Right ventricle myocardium inferior (tissue), 1 donor: ENCODE measurements at regions not wholly inside any gene's neighbourhood (a gene's known extent, or its start where the extent isn't known, plus 50 kb on each side); places are given as distances from the start of the nearest gene placed in this dataset.

Experiments
- ATAC-seq: fragments of 200-7000 bp; cut with Tn5 transposase; one replicate; pipeline ENCODE4 v1.9.1; 2020; ENCODE audit warnings: mild to moderate bottlenecking, moderate library complexity
- DNase-seq: peaks from one replicate; pipeline ENCODE4 v3.0.0; 2021; ENCODE audit errors: missing footprints
- intact Hi-C: fragments of 100-400 bp; cut with DNase I; formaldehyde crosslinking; loops from one replicate; pipeline ENCODE4 v1.11.0; 2022
- donor health status: DM: no; HTN: yes; CAD: no; lungs with severe emphysema.

DNA sequence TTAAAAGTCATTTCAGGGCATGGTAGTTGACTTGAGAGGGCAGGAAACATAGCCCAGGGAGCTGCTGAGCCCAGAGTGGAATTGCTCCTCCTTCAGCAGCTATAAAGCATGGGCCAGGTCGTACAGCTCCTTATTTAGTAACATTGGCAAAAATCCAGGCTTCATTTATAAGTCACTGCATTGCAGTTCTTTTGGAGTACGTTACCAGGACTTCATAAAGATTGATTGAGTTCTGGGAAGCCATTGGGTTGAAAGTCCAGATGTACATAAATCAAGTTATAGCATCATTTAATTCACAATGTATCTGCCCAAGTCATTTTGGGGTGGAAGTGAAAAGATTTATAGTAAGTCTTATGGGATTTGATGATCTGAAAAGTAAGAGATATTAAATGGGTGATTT is 53.0 kb upstream of the ANKEF1 start:
- ATAC-seq = no peak
- intact Hi-C loops = no loop called here

DNA sequence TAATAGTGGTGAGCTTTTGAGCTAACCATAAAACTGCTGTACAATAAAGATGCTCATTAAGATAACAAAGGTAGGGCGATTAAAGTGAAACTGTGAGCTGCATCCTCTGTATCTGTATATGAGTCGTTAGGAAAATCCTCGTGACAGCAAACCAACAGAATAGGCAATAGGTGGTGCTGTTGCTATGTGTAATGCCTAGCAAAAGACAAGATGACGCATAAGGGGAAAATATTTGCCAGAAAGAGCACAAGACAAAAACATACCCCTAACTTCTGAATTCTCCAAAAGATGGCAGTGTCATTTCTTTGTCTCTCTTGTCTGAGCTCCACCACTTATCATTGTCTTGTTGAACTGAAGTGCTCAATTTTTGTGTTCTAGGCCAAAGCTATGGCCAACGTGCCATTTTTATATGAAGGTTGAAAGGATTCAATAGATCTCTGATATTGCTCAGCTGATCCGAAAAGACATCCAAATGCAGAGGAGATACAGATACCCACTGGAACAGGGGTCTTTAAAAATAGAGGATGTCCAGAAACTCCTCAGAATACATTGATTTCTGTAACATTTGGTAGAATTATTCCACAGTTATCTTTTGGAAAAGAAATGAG is 56.3 kb upstream of the ANKEF1 start:
- peak; percentile 79 for ATAC-seq
- intact Hi-C loops = loop anchor here (2.0 to 5.0 kb wide), 2 partner anchors 112 to 449 kb away; no protein-coding TSS in a partner anchor

More for the DNA sequence above, 53.0 kb upstream of the ANKEF1 start:
- no peak for DNase-seq

DNA sequence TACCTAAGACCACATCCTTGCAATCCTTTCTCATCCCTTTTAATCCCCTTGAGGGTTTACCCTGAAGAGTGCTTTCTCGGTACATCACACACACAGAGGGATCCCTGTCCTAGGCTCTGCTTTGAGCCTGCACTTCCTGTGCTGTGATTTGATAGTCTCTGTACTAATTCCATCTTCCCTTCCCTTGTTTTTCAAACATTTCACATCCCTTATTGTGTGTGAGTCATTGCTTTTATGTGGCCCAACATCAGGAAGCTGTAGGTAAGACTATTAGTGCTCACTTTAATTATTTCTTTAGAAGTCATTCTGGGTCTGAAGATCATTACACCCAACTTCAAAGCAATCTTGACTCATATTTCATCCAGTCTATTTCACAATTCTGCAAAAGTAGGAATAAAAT is 57.2 kb upstream of the ANKEF1 start:
- intact Hi-C loops = loop anchor here (2.0 to 5.0 kb wide), 2 partner anchors 113 to 450 kb away; no protein-coding TSS in a partner anchor
- ATAC-seq = no peak
- no peak for DNase-seq

More for the DNA sequence above, 56.3 kb upstream of the ANKEF1 start:
- DNase-seq = no peak

DNA sequence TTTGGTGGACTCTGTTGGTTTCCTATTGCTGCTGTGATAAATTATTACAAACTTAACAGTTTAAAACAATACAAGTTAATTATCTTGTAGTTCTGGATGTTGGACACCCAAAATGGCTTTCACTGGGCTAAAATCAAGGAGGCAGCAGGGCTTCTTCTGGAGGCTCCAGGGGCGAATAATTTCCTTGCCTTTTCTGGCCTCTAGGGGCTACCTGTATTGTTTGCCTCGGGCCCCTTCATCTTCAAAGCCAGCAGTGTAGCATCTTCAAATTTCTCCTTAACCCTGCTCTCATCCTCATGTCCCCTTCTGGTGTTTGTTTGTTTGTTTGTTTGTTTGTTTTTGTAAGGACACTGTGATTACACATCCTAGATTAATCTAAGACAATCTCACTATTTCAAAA is 60.5 kb upstream of the ANKEF1 start:
- intact Hi-C loops = no loop called here
- ATAC-seq = no peak
- no peak for DNase-seq

DNA sequence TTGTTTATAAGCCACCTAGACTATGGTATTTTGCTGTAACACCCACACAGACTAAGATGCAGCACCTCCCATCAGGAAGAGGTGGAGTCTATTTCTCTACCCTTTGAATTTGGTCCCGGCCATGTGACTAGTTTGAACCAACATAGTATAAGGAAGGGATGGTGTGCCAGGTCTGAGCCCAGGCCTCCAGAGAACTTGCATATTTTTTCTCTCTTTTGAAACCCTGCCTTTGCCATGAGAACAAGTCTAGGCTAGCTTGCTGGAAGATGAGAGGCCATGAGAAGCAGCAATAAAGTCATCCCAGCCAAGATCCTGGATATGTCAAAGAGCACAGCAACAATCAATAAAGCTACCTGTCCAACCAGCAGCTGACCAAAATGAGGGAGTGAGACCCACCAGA is 63.0 kb upstream of the ANKEF1 start:
- ATAC-seq (no peak), DNase-seq (no peak)
- intact Hi-C loops = no loop called here

DNA sequence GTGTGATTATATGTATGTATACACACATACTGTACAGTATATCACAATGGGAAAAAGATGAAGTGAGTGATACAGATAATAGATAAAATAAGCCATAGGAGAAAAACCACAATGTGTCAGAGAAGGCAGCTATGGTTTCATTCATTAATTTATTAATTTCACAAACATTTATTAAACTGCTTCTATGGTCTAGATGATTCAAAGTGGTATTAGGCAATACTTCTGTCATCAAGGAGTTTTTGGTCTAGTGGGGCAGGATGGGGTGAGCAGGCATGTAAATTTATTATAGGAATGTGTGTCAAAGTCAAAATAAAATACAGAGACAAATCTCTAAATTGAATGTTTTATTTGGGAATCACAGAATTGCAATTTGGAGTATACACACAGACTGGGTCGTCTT is 65.2 kb upstream of the ANKEF1 start:
- intact Hi-C loops = no loop called here
- no peak for ATAC-seq
- DNase-seq = no peak

DNA sequence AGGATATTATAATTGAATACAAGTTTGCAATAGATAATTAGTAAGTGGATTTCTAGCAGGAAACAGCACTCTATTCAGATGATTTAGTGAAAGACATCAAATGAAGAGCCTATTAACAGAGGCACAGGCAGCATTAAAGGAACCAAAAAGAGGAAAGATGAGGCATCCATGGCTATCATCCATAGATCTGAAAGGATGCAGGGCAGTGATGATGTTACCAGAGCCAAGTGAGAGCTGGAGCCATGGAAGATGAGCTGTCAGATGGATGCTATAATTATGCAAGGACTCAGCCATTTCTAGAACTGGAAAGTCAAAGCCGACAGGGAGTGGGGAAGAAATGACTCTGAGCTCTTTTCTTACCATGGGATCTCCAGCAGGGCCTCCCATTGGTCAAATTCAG is 66.8 kb upstream of the ANKEF1 start:
- no peak for DNase-seq
- ATAC-seq = no peak
- intact Hi-C loops = no loop called here

DNA sequence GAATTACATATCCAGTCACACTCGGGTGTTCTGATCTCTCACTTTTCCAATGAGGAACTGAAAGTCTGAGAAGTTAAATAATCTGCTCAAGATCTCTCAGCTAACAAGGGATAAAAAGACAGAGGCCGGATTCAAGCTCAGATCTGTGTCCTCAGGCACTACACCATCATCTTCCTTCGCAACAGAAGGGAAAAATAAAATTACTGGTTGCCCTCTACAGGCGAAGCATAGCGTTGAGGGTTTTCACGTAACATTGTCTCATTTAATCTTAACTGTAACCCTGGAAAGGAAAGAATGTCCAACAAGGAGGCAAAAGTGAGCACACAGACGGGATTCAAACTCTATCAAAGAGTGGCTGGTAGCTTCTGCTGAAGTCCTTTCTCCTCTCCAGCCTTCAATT is 67.8 kb upstream of the ANKEF1 start:
- DNase-seq (no peak), ATAC-seq (no peak)
- intact Hi-C loops = no loop called here

DNA sequence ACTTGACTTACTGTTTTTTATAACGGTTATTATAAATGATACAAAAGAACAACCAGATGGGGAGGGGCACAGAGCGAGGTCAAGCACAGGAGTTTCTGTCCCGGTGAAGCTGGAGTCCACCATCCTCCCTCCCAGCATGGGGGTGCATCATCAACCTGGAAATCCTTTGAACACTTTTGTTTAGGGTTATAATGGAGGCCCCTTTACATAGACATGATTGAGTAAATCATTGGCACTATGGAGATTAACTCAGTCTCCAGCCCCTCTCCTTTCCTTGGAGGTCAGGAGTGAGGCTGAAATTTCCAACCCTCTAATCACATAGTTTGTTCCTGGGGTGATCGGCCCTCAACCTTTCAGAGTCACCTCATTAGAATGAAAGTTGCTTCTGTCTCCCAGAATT is 71.8 kb upstream of the ANKEF1 start:
- ATAC-seq = no peak
- DNase-seq = no peak
- intact Hi-C loops = no loop called here

DNA sequence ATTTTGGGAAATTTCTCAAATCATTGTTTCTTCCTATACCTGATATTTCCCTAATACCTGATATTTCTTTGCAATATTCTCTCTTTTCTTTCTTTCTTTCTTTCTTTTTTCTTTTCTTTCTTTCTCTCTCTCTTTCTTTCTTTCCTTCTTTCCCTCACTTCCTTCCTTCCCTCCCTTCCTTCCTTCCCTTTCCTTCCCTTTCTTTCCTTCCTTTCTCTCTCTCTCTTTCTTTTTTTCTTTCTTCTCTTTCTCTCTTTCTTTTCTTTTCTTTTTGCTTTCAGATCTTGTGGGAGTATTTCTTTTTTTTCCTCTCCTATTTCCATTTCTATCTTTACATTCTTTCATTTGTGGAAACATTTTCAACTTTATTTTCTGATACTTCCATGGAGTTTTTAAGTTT is 76.1 kb upstream of the ANKEF1 start:
- ATAC-seq (no peak), DNase-seq (no peak)
- intact Hi-C loops = no loop called here

DNA sequence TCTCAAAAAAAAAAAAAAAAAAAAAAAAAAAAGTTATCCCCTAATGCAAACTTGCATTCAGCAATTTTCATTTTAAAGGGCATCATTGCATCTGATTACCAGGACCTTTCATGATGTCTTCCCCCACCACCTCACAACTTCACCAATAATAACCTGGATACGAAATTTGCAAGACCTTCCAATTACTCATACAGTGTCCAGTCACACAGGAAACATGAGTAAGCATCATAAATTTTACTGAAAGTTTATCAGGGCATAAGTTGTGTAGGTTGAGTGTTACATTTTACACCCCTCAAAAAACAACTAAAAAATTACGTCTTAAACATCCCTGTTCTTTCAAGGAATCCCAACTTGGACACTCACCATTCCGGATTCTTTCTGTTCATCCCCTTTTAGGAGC is 79.1 kb upstream of the ANKEF1 start:
- intact Hi-C loops = no loop called here
- DNase-seq = no peak
- no peak for ATAC-seq

DNA sequence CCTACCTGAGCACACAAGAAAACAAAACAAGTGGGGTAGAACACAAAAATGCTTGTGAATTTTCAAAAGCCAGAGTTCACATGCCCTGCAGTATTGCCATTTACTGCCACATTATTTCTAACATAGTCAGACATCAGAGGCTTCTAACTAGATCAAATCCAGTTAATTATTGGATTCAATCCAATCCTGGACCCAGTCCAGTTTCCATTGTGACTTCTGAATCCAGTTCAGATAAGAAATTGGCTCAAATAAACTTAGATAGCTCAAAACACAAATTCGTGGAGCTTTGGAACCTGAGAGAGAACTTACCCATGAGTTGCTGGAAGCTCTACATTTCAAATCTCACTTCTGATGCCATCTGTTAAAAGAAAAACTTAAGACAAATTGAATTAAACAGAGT is 85.2 kb upstream of the ANKEF1 start:
- no peak for ATAC-seq
- no peak for DNase-seq

DNA sequence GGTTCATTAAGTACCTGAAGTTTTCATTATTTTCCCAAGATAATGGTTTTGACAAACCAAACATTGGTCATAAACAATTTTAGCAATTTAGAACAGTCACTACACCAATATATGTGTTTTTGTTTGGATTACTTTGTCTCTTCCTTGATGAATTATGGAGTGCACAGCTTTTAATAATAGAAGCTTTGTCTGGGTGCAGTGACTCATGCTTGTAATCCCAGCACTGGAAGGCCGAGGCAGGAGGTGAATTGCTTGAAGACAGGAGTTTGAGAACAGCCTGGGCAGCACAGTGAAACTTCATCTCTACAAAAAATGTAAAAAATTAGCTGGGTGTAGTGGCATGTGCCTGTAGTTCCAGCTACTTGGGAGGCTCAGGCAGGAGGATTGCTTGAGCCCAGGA is 89.4 kb upstream of the ANKEF1 start:
- DNase-seq (no peak), ATAC-seq (no peak)
- intact Hi-C loops = no loop called here

More for the DNA sequence above, 85.2 kb upstream of the ANKEF1 start:
- intact Hi-C loops = no loop called here

DNA sequence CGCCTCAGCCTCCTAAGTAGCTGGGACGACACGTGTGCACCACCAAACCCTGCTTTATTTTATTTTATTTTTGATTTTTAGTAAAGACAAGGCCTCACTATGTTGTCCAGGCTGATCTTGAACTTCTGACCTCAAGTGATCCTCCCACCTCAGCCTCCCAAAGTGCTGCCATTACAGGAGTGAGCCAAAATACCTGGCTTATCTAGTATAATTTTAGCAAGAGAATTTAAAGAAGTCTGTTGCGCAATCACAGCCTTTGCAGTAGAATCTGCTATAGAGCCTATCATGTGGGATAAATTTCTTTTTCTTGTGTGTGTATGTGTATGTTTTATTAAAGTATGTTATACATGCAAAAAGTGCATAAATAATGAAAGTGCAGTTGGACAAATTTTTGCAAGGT is 92.1 kb upstream of the ANKEF1 start:
- ATAC-seq (no peak), DNase-seq (no peak)
- intact Hi-C loops = no loop called here

DNA sequence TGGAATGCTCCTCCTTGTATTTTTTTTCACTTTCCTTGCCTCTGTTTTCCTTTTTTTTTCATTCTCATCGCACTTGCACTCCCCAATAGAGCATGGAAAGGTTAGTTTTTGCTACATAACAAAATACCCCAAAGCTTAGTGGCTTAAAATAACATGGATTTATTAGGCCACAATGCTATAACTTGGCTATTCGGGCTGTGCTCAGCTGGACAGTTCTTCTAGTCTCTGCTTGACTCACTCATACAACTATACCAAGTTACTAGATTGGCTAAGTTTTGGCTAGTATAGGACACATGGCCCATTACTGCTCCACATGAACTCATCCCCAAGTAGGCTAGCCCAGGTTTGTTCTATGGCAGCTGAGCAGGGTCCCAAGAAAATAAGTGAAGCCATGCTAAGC is 94.5 kb upstream of the ANKEF1 start:
- no peak for ATAC-seq
- DNase-seq = no peak
- intact Hi-C loops = no loop called here

DNA sequence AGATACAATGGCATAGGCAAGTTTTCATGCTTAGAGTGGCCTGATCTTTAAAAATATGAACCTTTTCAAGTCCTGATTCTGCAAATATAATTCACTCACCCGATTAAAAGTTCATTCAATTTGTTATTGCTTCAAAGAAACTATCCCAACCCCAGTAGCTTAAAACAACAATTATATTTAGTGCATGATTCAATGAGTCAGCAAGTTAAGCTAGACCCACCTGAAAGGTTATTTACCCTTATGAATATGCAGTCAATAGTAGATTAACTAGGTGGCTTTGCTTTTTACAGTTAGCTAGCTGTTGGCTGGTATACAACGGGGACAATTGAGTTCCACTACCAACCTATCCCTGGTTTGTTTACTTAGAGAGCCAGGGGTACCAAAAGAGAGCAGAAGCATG is 95.6 kb upstream of the ANKEF1 start:
- intact Hi-C loops = no loop called here
- DNase-seq (no peak), ATAC-seq (no peak)

DNA sequence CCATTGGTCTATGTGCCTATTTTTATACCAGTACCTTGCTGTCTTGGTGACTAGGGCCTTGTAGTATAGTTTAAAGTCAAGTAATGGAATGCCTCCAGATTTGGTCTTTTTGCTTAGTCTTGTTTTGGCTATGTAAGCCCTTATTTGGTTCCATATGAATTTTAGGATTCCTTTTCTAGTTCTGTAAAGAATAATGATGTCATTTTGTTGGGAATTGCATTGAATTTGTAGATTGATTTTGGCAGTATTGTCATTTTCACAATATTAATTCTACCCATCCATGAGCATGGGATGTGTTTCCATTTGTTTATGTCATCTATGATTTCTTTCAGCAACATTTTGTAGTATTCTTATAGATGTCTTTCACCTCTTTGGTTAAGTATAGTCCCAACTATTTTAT is 96.4 kb upstream of the PAK5 start:
- intact Hi-C loops = no loop called here
- no peak for DNase-seq
- no peak for ATAC-seq

DNA sequence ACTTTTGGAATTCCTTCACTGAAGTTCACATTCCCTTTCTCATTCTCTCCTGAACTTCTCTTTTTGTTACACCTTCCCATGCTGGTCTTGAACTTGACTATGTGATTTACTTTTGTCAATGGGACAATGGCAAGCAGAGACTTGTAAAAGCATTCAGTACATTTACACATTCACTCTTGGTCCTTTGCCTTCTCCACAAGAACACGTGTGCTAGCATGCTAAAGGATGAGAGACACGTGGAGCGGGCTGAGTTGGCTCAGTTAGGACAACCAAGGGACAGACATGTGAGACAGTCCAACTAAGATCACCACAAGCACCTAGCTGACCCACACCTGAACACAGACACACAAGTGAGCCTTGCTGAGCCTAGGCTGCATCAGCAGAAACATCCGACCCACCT is 91.3 kb upstream of the PAK5 start:
- ATAC-seq = no peak
- intact Hi-C loops = no loop called here
- DNase-seq = no peak

DNA sequence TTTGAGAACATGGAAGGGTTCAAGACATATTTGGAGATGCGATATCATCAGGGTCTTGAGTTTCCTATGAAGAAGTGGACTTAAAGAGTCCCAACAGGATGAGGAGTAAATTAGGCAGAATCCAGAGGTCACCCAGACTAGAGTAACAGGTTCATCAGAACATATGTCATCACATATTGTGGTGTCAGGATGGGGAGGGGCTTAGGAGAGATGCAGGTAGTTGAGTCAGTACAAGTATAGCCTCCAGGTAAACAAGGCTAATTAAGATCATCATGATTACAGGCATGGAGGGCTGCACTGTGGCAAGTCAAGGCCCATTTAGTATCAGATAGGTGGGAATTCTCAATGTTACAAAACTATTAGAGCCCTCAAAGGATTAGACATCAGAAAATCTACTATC is 90.1 kb upstream of the PAK5 start:
- intact Hi-C loops = no loop called here
- ATAC-seq (no peak), DNase-seq (no peak)

DNA sequence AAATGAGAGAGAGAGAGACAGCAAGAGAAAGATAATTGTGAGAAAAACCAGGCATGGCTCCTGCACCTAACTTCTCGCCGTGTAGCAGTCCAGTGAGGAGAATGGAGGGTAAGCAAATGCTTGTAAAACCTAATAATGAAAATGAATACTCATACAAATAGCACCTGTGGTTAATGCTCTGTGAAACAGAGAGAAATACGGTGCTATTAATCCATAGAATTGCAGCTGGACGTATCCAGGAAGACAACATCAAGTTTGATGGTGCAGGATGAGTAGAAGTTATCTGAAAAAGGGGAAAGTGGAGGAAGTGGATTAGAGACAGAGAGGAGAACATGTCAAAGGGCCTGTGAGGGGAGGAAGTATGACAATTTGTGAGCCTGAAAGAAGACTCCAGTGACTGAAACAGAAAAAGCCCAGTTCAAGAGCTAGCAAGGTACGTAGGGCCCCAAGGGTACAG is 89.4 kb upstream of the PAK5 start:
- intact Hi-C loops = no loop called here
- ATAC-seq (no peak), DNase-seq (no peak)

DNA sequence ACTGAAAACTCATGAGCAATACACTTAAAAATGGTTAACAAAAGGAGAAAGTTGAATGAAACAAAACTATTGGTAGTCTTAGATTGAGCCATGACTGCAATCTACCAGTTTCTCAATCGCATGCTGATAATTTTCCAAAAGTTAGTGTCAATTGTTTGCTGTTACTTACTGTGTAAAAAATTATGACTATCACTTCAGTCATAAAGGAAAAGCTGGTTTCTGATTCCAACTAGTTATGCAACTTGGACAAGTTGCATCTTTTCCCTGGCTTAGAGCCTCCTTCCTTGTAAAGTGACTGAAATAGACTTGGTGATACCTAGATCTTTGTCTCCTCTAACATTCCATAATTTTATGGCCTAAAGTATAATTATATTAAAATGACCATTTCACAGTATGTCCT is 88.3 kb upstream of the PAK5 start:
- intact Hi-C loops = no loop called here
- DNase-seq (no peak), ATAC-seq (peak; percentile 46)
